LNCAP (cell line): ENCODE measurements at regions not wholly inside any gene's neighbourhood (a gene's known extent, or its start where the extent isn't known, plus 50 kb on each side); places are given as distances from the start of the nearest gene placed in this dataset.

Experiments
- CTCF ChIP-seq: fragments of 450-650 bp; IDR thresholded peaks from 2 replicates; pipeline ENCODE4 v1.5.1; 2017; ENCODE audit warnings: mild to moderate bottlenecking

- TF ChIP-seq CTCF: no peak
Measured at GRCh38 chr5:5792106-5792505, 369.6 kb downstream of the ICE1 start.

GRCh38 chr5:5788793-5789192 lies 366.3 kb downstream of the ICE1 start:
- TF ChIP-seq CTCF: no peak

- no peak for TF ChIP-seq CTCF
Measured at GRCh38 chr5:5787373-5787772, 364.9 kb downstream of the ICE1 start.

GRCh38 chr5:5784101-5784500 lies 361.6 kb downstream of the ICE1 start:
- no peak for TF ChIP-seq CTCF

- no peak for TF ChIP-seq CTCF
Measured at GRCh38 chr5:5783021-5783420, 360.5 kb downstream of the ICE1 start.

- no peak for TF ChIP-seq CTCF
Measured at GRCh38 chr5:5782402-5782801, 359.9 kb downstream of the ICE1 start.

- no peak for TF ChIP-seq CTCF
Measured at GRCh38 chr5:5781335-5781734, 358.9 kb downstream of the ICE1 start.

- no peak for TF ChIP-seq CTCF
Measured at GRCh38 chr5:5780253-5780652, 357.8 kb downstream of the ICE1 start.
